H1 (cell line): ENCODE measurements at regions not wholly inside any gene's neighbourhood (a gene's known extent, or its start where the extent isn't known, plus 50 kb on each side); places are given as distances from the start of the nearest gene placed in this dataset.

Source experiments
- CTCF ChIA-PET: fragments of 300-600 bp; sonication (Branson Sonifier 250); formaldehyde crosslinking; loops from one replicate; lab custom pipeline; 2021; ENCODE audit not compliant: partially characterized antibody; lab: Charles Lee
- POLR2A ChIA-PET: fragments of 300-600 bp; sonication (Branson Sonifier 250); formaldehyde crosslinking; loops from one replicate; lab custom pipeline; 2021; ENCODE audit warnings: inconsistent platforms; ENCODE audit not compliant: partially characterized antibody; lab: Charles Lee
- DNase-seq, 2 experiments: peaks; one replicate each; pipeline versions ENCODE4 v3.0.0 to v3.0.0-alpha.2; 2010 to 2022; ENCODE audit warnings: low spot score in 2 of 2, low read depth in 1 of 2, mixed read lengths in 1 of 2
- FAIRE-seq: peaks from 2 replicates; lab custom pipeline; 2011; peaks lifted over from hg19 to GRCh38; lab: Jason Lieb, UNC
- H2AFZ ChIP-seq: 2 replicates; pipeline ENCODE4 v1.8.1; 2012; ENCODE audit warnings: low read length, inconsistent platforms
- H2AK5ac ChIP-seq: 2 replicates; pipeline ENCODE4 v1.6.1; 2013; ENCODE audit warnings: low read depth, low read length
- H2BK120ac ChIP-seq: replicated peaks from 2 replicates; pipeline ENCODE3; 2013; ENCODE audit warnings: low read depth, low read length, inconsistent platforms
- H2BK12ac ChIP-seq: 2 replicates; pipeline ENCODE4 v1.6.1; 2013; ENCODE audit warnings: low read depth, low read length
- H2BK15ac ChIP-seq: 2 replicates; pipeline ENCODE4 v1.6.1; 2013; ENCODE audit warnings: low read length
- H2BK20ac ChIP-seq: 2 replicates; pipeline ENCODE4 v1.6.1; 2013; ENCODE audit warnings: low read length
- H2BK5ac ChIP-seq: 2 replicates; pipeline ENCODE4 v1.6.1; 2013; ENCODE audit warnings: low read depth, low read length
- H3K14ac ChIP-seq: 2 replicates; pipeline ENCODE4 v1.6.1; 2013; ENCODE audit warnings: inconsistent platforms; ENCODE audit not compliant: insufficient read length
- H3K18ac ChIP-seq: 2 replicates; pipeline ENCODE4 v1.6.1; 2013; ENCODE audit warnings: low read length; ENCODE audit errors: extremely low read depth
- H3K23ac ChIP-seq: 2 replicates; pipeline ENCODE4 v1.6.1; 2013; ENCODE audit warnings: inconsistent platforms; ENCODE audit not compliant: insufficient read length
- H3K23me2 ChIP-seq: 2 replicates; pipeline ENCODE4 v1.6.1; 2013; ENCODE audit warnings: low read depth, low read length
- H3K27ac ChIP-seq: 2 replicates; pipeline ENCODE4 v1.6.1; 2011; ENCODE audit warnings: low read depth, low read length, inconsistent platforms
- H3K27me3 ChIP-seq, 4 experiments: replicated peaks in 1 of 4; 1 replicate in 1 of 4; 2 replicates in 3 of 4; pipeline versions ENCODE4 v1.6.1 to v1.8.1; 2011 to 2013; ENCODE audit warnings: low read length in 3 of 4, mild to moderate bottlenecking in 3 of 4, inconsistent platforms in 2 of 4, mixed read lengths in 2 of 4, moderate library complexity in 1 of 4; ENCODE audit not compliant: control insufficient read depth in 3 of 4, insufficient read depth in 3 of 4; ENCODE audit errors: extremely low read depth in 1 of 4
- H3K36me3 ChIP-seq, 4 experiments: 2 replicates each; pipeline versions ENCODE4 v1.6.1 to v1.8.1; 2011 to 2013; ENCODE audit warnings: mild to moderate bottlenecking in 4 of 4, low read length in 3 of 4, moderate library complexity in 2 of 4, control low read depth in 1 of 4, inconsistent platforms in 1 of 4; ENCODE audit not compliant: insufficient read depth in 4 of 4, control insufficient read depth in 2 of 4
- H3K4ac ChIP-seq: replicated peaks from 2 replicates; pipeline ENCODE3; 2013; ENCODE audit warnings: low read length, low read depth, mixed read lengths, inconsistent platforms; ENCODE audit not compliant: insufficient read length
- H3K4me1 ChIP-seq, 4 experiments: replicated peaks in 1 of 4; 1 replicate in 1 of 4; 2 replicates in 3 of 4; pipeline versions ENCODE4 v1.6.1 to v1.8.1; 2011 to 2013; ENCODE audit warnings: low read length in 3 of 4, inconsistent platforms in 2 of 4, mixed read lengths in 1 of 4; ENCODE audit not compliant: insufficient read depth in 4 of 4, control insufficient read depth in 3 of 4
- H3K4me2 ChIP-seq, 2 experiments: 2 replicates each; pipeline versions ENCODE4 v1.6.1 to v1.8.1; 2011 to 2013; ENCODE audit warnings: low read depth in 2 of 2, low read length in 2 of 2, control low read depth in 1 of 2, inconsistent platforms in 1 of 2, mild to moderate bottlenecking in 1 of 2; ENCODE audit not compliant: insufficient read depth in 1 of 2
- H3K4me3 ChIP-seq, 4 experiments: fragments of 200-600, 300-600 bp in 1 of 4; sonication (generic), shearing (Covaris generic), sonication (Bioruptor Twin) in 1 of 4; 2 replicates each; pipeline versions ENCODE4 v1.5.1 to v1.8.1; 2011 to 2016; ENCODE audit warnings: low read length in 4 of 4, low read depth in 3 of 4, control low read depth in 2 of 4, inconsistent platforms in 2 of 4, mild to moderate bottlenecking in 2 of 4, mixed read lengths in 1 of 4, moderate library complexity in 1 of 4; ENCODE audit not compliant: insufficient read depth in 2 of 4; ENCODE audit errors: extremely low read depth in 1 of 4
- H3K56ac ChIP-seq: replicated peaks from 2 replicates; pipeline ENCODE3; 2013; ENCODE audit warnings: low read depth, mild to moderate bottlenecking, mixed read lengths, low read length, inconsistent platforms; ENCODE audit not compliant: insufficient read length
- H3K79me1 ChIP-seq: 2 replicates; pipeline ENCODE4 v1.6.1; 2013; ENCODE audit warnings: low read depth, low read length, control low read depth
- H3K79me2 ChIP-seq, 2 experiments: 2 replicates each; pipeline versions ENCODE4 v1.6.1 to v1.8.1; 2012 to 2013; ENCODE audit warnings: low read length in 2 of 2, mild to moderate bottlenecking in 2 of 2, inconsistent platforms in 1 of 2; ENCODE audit not compliant: insufficient read depth in 2 of 2, control insufficient read depth in 1 of 2
- H3K9ac ChIP-seq, 4 experiments: replicated peaks in 1 of 4; 1 replicate in 1 of 4; 2 replicates in 3 of 4; pipeline versions ENCODE4 v1.6.1 to v1.8.1; 2011 to 2013; ENCODE audit warnings: low read depth in 3 of 4, low read length in 3 of 4, control low read depth in 2 of 4, mild to moderate bottlenecking in 2 of 4, moderate library complexity in 2 of 4, inconsistent platforms in 1 of 4; ENCODE audit errors: extremely low read depth in 1 of 4
- H3K9me3 ChIP-seq, 2 experiments: 2 replicates each; pipeline versions ENCODE4 v1.6.1 to v1.8.1; 2012 to 2013; ENCODE audit warnings: mild to moderate bottlenecking in 2 of 2, moderate library complexity in 2 of 2, control low read depth in 1 of 2, inconsistent platforms in 1 of 2, low read depth in 1 of 2, low read length in 1 of 2, mixed read lengths in 1 of 2; ENCODE audit not compliant: insufficient read depth in 2 of 2
- H4K20me1 ChIP-seq, 2 experiments: replicated peaks in 1 of 2; 2 replicates each; pipeline versions ENCODE3 to v1.8.1; 2011 to 2013; ENCODE audit warnings: inconsistent platforms in 2 of 2, low read length in 2 of 2, mild to moderate bottlenecking in 1 of 2; ENCODE audit not compliant: insufficient read depth in 2 of 2, control insufficient read depth in 1 of 2
- H4K5ac ChIP-seq: 2 replicates; pipeline ENCODE4 v1.6.1; 2013; ENCODE audit warnings: low read length, low read depth, mixed read lengths, inconsistent platforms; ENCODE audit not compliant: insufficient read length
- H4K8ac ChIP-seq: 2 replicates; pipeline ENCODE4 v1.8.0; 2013; ENCODE audit warnings: mild to moderate bottlenecking, moderate library complexity, low read length, inconsistent platforms; ENCODE audit not compliant: insufficient read depth; ENCODE audit errors: extremely low read depth
- H4K91ac ChIP-seq: replicated peaks from 2 replicates; pipeline ENCODE3; 2013; ENCODE audit warnings: low read length, mixed read lengths, inconsistent platforms; ENCODE audit not compliant: insufficient read length
- ATF2 ChIP-seq: IDR thresholded peaks from 2 replicates; pipeline ENCODE4 v1.6.1; 2012; ENCODE audit warnings: low read length, inconsistent platforms
- CBX8 ChIP-seq: fragments of 300-800, 300-1000 bp; sonication (generic); IDR thresholded peaks from 2 replicates; pipeline ENCODE4 v1.7.1; 2016; ENCODE audit warnings: low read depth, low read length, borderline replicate concordance
- CEBPB ChIP-seq: IDR thresholded peaks from 2 replicates; pipeline ENCODE4 v1.6.1; 2012; ENCODE audit warnings: low read depth, low read length
- EGR1 ChIP-seq: IDR thresholded peaks from 2 replicates; pipeline ENCODE4 v1.6.1; 2011; ENCODE audit warnings: low read depth, low read length, borderline replicate concordance
- EZH2 ChIP-seq: fragments of 200-600 bp; sonication (generic); IDR thresholded peaks from 2 replicates; pipeline ENCODE4 v1.7.1; 2012; ENCODE audit warnings: low read depth, mild to moderate bottlenecking, moderate library complexity, low read length, inconsistent platforms; ENCODE audit not compliant: severe bottlenecking
- POLR2A ChIP-seq, 2 experiments: IDR thresholded peaks; 1 replicate in 1 of 2; 2 replicates in 1 of 2; pipeline ENCODE4 v1.6.1; 2011; ENCODE audit warnings: low read depth in 2 of 2, low read length in 2 of 2, mild to moderate bottlenecking in 2 of 2; ENCODE audit errors: control extremely low read depth in 1 of 2
- POU5F1 ChIP-seq: IDR thresholded peaks from 2 replicates; pipeline ENCODE4 v1.6.1; 2011; ENCODE audit warnings: low read depth, mild to moderate bottlenecking, low read length, moderate library complexity
- RFX5 ChIP-seq: IDR thresholded peaks from 2 replicates; pipeline ENCODE4 v1.6.1; 2011; ENCODE audit warnings: low read depth, low read length, improper control_type of control experiment, borderline replicate concordance
- RNF2 ChIP-seq: fragments of 200-900, 300-1000 bp; sonication (generic); IDR thresholded peaks from 2 replicates; pipeline ENCODE4 v1.7.1; 2016; ENCODE audit warnings: borderline replicate concordance, low read depth, mild to moderate bottlenecking, antibody characterized with exemption, low read length; ENCODE audit not compliant: poor library complexity, severe bottlenecking; ENCODE audit errors: missing control alignments
- RXRA ChIP-seq: IDR thresholded peaks from 2 replicates; pipeline ENCODE4 v1.6.1; 2011; ENCODE audit warnings: low read depth, mild to moderate bottlenecking, low read length, moderate library complexity; ENCODE audit not compliant: insufficient read depth
- TAF1 ChIP-seq: IDR thresholded peaks from 2 replicates; pipeline ENCODE4 v1.6.1; 2011; ENCODE audit warnings: mild to moderate bottlenecking, low read depth, low read length
- ZNF274 ChIP-seq: IDR thresholded peaks from 2 replicates; pipeline ENCODE4 v1.7.0; 2012; ENCODE audit warnings: low read length, borderline replicate concordance; ENCODE audit errors: extremely low read depth
- WGBS, 2 experiments: shearing (Covaris generic) in 1 of 2; methylation state at CpG; one replicate each; pipeline versions ENCODE4 v1.1.6 to v1.1.7; 2013 to 2015; ENCODE audit warnings: low lambda C conversion rate in 2 of 2, mixed read lengths in 2 of 2, inconsistent platforms in 1 of 2, low coverage in 1 of 2, missing lambda C conversion rate in 1 of 2; ENCODE audit not compliant: insufficient replicate concordance in 2 of 2, insufficient coverage in 1 of 2, insufficient read length in 1 of 2; ENCODE audit errors: extremely low coverage in 1 of 2, missing lambda C conversion rate in 1 of 2; 5-methylcytosine and 5-hydroxymethylcytosine counted together
- TF ChIP-seq, protein P1 (sequence below): IDR thresholded peaks from 2 replicates; pipeline ENCODE4 v1.6.1; 2012; ENCODE audit warnings: inconsistent platforms

DNA sequence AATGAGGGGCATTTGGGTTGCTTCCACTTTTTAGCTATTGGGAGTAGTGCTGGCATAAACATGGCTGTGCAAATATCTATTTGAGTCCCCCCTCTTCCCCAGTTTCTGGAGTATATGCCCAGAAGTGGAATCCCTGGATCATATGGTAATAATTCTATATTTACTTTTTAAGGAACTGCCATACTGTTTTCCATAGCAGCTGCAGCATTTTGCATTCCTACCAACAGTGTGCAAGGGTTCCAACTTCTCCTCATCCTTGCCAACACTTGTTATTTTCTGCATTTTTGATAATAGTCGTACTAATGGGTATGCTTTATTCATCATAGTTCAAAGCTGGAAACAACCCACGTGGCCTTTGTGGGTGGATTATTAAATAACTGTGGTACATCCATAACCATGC lies 883.5 kb downstream of the TBC1D22A start:
- POLR2A ChIA-PET: no interaction called here
- TF ChIP-seq CEBPB (no peak), POU5F1 (no peak), EGR1 (no peak), POLR2A (IDR thresholded peaks at IDR 0.05; ENCODE audit: control extremely low read depth in 1 of 2, low read depth in 2 of 2, low read length in 2 of 2) (no peak), ZNF274 (no peak), RFX5 (no peak), CBX8 (no peak), EZH2 (no peak), TAF1 (no peak), RXRA (no peak), ATF2 (no peak), RNF2 (no peak)
- TF ChIP-seq, protein P1, sequence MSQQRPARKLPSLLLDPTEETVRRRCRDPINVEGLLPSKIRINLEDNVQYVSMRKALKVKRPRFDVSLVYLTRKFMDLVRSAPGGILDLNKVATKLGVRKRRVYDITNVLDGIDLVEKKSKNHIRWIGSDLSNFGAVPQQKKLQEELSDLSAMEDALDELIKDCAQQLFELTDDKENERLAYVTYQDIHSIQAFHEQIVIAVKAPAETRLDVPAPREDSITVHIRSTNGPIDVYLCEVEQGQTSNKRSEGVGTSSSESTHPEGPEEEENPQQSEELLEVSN: no peak

More for the DNA sequence above, 883.5 kb downstream of the TBC1D22A start:
- Histone ChIP-seq H4K8ac (no peak overlapping the region), H3K23me2 (peaks cover 8% of the 10 kb centered on the region; the same call in 1 of the 2 replicates), H3K79me2 (peaks cover 0 to 7% of the 10 kb centered on the region in 2 experiments; a peak in 1 of 4 replicates), H2AK5ac (no peak overlapping the region), H3K27me3 (no peaks in the 10 kb centered on the region), H3K4me1 (no peaks in the 10 kb centered on the region), H2BK5ac (no peak overlapping the region), H3K18ac (no peak overlapping the region), H3K23ac (no peak overlapping the region), H4K5ac (no peak overlapping the region), H2BK20ac (no peak overlapping the region), H2BK120ac (no peak overlapping the region), H3K9ac (no peak overlapping the region), H2AFZ (no peak overlapping the region), H3K14ac (no peak overlapping the region), H4K20me1 (no peaks in the 10 kb centered on the region), H3K4ac (no peak overlapping the region), H3K36me3 (no peaks in the 10 kb centered on the region; a peak in 1 of 8 replicates), H2BK12ac (no peak overlapping the region), H4K91ac (no peak overlapping the region), H3K4me3 (no peak overlapping the region), H3K56ac (no peak overlapping the region), H2BK15ac (no peak overlapping the region), H3K9me3 (no peaks in the 10 kb centered on the region), H3K4me2 (no peak overlapping the region), H3K27ac (no peak overlapping the region), H3K79me1 (0 out of 2 replicates have a peak, but pooled peaks cover 3% of the 10 kb centered on the region)
- CTCF ChIA-PET: no interaction called here
- no peak for FAIRE-seq
- DNase-seq: no peak
- 100% methylated on average over 2 of the region's 2 CpGs; no CpG with 5 or more reads in 1 of the 2 experiments for WGBS, 2 experiments
